T-helper 2 cell treated with Interferon-gamma antibody and Interleukin-4, amounts not matched to agents 5 μg/mL and 100 μg/mL, for 36 hours (primary cell): ENCODE measurements at regions not wholly inside any gene's neighbourhood (a gene's known extent, or its start where the extent isn't known, plus 50 kb on each side); places are given as distances from the start of the nearest gene placed in this dataset.
"Not testable (repeated sequence)": the region's sequence is repeated elsewhere in the genome, so short reads cannot be mapped to it uniquely, and the experiment has no call there.

Source experiments
- DNase-seq: peaks from one replicate; pipeline ENCODE4 v3.0.0; 2021; ENCODE audit warnings: low spot score
- H3K27ac Mint-ChIP-seq: one replicate; pipeline ENCODE4 v1.8.0; 2021; ENCODE audit warnings: mild to moderate bottlenecking, mixed read lengths
- H3K27me3 Mint-ChIP-seq: one replicate; pipeline ENCODE4 v1.8.0; 2021; ENCODE audit warnings: low read depth, mixed read lengths
- H3K36me3 Mint-ChIP-seq: one replicate; pipeline ENCODE4 v1.8.0; 2021; ENCODE audit warnings: low read depth, mixed read lengths
- H3K4me1 Mint-ChIP-seq: one replicate; pipeline ENCODE4 v1.8.0; 2021; ENCODE audit warnings: low read depth, mixed read lengths
- H3K4me3 Mint-ChIP-seq: one replicate; pipeline ENCODE4 v1.8.0; 2022; ENCODE audit warnings: mild to moderate bottlenecking, moderate library complexity, mixed read lengths
- H3K9me3 Mint-ChIP-seq: one replicate; pipeline ENCODE4 v1.8.0; 2021; ENCODE audit warnings: mixed read lengths

GRCh38 chr10:8158193-8159071 lies 103.9 kb downstream of the GATA3 start:
- peaks cover 6% of the 10 kb centered on the region for H3K9me3 Mint-ChIP-seq
- H3K4me3 Mint-ChIP-seq = no peak overlapping the region
- no peak overlapping the region for H3K27ac Mint-ChIP-seq
- peaks cover 2% of the 10 kb centered on the region for H3K36me3 Mint-ChIP-seq
- no peak for DNase-seq
- H3K4me1 Mint-ChIP-seq = peaks cover 17% of the 10 kb centered on the region
- no peaks in the 10 kb centered on the region for H3K27me3 Mint-ChIP-seq

DNA sequence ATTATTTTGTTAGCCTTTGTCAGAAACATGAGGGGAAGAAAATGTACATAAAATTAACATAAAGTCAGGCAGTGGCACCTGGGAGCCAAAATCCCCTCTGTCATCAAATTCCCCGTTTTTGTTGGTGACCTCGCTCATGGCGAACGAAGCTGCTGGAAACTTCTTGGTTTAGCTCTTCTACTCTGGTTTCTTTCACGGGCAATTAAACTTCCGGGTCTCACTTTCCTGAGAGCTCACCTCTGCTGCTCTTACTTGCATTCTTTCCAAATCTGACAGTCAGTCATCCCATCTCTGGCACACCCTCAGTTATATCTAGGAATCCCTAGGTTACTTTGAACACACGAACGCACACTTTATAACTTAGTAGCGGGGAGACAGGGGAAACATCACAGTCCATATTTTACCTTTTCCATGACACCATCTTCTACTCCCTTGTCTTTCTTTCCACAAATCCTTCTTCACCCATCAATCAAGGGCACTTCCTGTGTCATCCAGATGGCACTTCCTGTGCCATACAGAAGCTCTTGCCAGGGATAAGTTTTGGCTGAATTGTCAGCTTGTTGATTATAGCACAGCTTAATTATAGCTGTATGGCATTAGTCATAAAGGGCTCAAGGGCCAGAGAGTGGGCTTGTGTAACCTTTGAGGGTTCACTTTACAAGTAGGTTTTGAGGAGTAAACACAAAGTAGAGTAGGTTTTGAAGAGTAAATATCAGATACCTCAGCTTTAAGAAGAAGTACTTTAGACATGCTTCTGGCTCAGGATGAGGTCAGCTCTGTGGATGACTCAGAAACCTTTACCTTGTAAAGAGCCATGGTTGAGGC lies 105.1 kb downstream of the GATA3 start:
- H3K36me3 Mint-ChIP-seq = peaks cover 2% of the 10 kb centered on the region
- peaks cover 12% of the 10 kb centered on the region for H3K9me3 Mint-ChIP-seq
- peak; percentile 27 for DNase-seq
- no peaks in the 10 kb centered on the region for H3K27me3 Mint-ChIP-seq
- peaks cover 9% of the 10 kb centered on the region for H3K4me1 Mint-ChIP-seq
- H3K4me3 Mint-ChIP-seq = no peak overlapping the region
- no peak overlapping the region for H3K27ac Mint-ChIP-seq

DNA sequence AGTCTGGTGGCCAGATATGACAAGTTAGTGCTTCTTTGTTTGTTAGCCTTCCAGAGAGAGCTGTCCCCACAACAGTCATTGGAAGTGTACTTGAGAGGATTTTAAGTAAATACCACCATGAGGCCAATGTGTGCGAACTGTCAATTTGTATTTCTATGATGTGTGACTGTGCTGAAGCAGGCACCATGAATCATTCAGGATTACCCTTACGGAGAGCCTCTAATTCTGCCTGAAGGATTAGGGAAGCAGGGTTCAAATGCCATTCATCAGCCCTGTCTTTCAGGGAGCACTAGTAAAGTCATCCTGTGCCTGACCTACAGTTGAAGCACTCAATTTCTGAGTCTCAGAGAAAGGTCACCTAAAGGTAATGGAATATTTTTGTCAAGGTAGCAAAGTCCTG lies 109.3 kb downstream of the GATA3 start:
- no peak for DNase-seq
- H3K27me3 Mint-ChIP-seq = no peaks in the 10 kb centered on the region
- no peak overlapping the region for H3K27ac Mint-ChIP-seq
- no peak overlapping the region for H3K4me3 Mint-ChIP-seq
- H3K4me1 Mint-ChIP-seq = peaks cover 9% of the 10 kb centered on the region
- peaks cover 44% of the 10 kb centered on the region for H3K9me3 Mint-ChIP-seq
- H3K36me3 Mint-ChIP-seq = peaks cover 16% of the 10 kb centered on the region

DNA sequence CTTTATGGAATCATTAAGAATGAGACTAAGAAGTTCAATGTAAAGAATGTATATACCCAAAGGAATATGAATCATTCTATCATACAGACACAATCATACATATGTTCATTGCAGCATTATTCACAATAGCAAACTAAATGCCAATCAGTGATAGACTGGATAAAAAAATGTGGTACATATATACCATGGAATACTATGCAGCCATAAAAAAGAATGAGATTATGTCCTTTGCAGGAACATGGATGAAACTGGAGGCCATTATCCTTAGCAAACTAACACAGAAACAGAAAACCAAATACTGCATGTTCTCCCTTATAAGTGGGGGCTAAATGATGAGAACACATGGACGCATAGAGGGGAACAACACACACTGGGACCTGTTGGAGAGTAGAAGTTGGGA lies 110.2 kb downstream of the GATA3 start:
- Mint-ChIP-seq H3K36me3 (peaks cover 21% of the 10 kb centered on the region), H3K9me3 (peaks cover 52% of the 10 kb centered on the region)
- H3K27ac Mint-ChIP-seq, H3K4me3 Mint-ChIP-seq, H3K4me1 Mint-ChIP-seq, DNase-seq, H3K27me3 Mint-ChIP-seq: not testable (repeated sequence)

- no peak for DNase-seq
- no peak overlapping the region for H3K27ac Mint-ChIP-seq
- peaks cover 21% of the 10 kb centered on the region for H3K36me3 Mint-ChIP-seq
- peaks cover 50% of the 10 kb centered on the region for H3K9me3 Mint-ChIP-seq
- no peaks in the 10 kb centered on the region for H3K4me1 Mint-ChIP-seq
- no peak overlapping the region for H3K4me3 Mint-ChIP-seq
- no peaks in the 10 kb centered on the region for H3K27me3 Mint-ChIP-seq
These were observed 114.3 kb downstream of the GATA3 start for GRCh38 chr10:8168836-8169235.

DNA sequence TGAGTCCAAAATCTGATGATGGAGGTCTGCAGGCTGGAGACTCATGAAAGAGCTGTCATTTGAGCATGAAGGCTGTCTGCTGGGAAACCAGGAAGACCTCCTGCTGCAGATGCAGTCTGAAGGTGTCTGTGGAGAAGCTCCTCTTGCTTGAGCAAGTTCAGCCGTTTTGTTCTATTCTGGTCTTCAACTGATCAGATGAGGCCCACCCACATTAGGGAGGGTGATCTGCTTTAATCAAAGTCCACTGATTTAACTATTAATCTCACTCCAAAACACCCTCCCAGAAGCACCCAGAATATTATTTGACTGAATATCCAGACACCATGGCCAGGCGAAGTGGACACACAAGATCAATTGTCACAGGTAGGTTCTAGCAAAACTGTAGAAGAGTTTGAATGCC lies 116.5 kb downstream of the GATA3 start:
- no peak for DNase-seq
- Mint-ChIP-seq H3K4me1 (no peaks in the 10 kb centered on the region), H3K4me3 (no peak overlapping the region), H3K36me3 (peaks cover 14% of the 10 kb centered on the region), H3K9me3 (peaks cover 31% of the 10 kb centered on the region), H3K27ac (no peak overlapping the region), H3K27me3 (no peaks in the 10 kb centered on the region)

GRCh38 chr10:8172604-8173003 lies 118.1 kb downstream of the GATA3 start:
- Mint-ChIP-seq H3K9me3 (peaks cover 27% of the 10 kb centered on the region), H3K4me3 (no peak overlapping the region), H3K27me3 (no peaks in the 10 kb centered on the region), H3K27ac (no peak overlapping the region), H3K36me3 (peaks cover 13% of the 10 kb centered on the region), H3K4me1 (no peaks in the 10 kb centered on the region)
- DNase-seq = no peak

DNA sequence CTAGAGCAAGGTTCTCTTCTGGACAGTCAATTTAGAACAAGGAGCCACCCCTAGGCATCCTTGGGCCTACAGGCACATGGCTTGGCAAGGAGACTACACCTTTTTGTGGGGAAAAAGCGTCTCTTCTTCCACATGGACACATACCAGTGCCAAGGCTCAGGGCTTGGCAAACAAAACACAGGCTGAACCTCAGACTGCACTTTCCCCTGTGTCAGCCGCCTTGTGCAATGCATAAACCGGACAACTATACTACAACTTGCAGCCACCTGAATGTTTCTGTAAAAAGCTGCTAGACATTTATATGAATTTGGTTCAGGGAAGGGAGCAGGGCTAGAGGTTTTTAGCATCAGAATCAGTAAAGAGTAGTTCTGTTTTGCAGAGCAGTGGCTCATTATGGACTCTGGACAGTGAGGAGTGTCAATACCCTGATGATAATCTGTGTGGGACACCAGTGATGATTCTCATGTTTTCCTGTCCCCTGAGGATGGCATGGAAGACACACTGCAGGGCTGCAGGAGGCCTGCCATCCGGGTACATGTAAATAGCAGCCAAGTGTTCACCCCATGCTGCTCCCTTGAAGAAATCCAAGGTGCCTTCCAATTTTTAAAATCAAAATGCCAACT lies 118.9 kb downstream of the GATA3 start:
- H3K36me3 Mint-ChIP-seq = peaks cover 11% of the 10 kb centered on the region
- H3K27ac Mint-ChIP-seq = no peak overlapping the region
- H3K4me1 Mint-ChIP-seq = no peaks in the 10 kb centered on the region
- H3K27me3 Mint-ChIP-seq = no peaks in the 10 kb centered on the region
- peaks cover 20% of the 10 kb centered on the region for H3K9me3 Mint-ChIP-seq
- no peak overlapping the region for H3K4me3 Mint-ChIP-seq
- DNase-seq = no peak

DNA sequence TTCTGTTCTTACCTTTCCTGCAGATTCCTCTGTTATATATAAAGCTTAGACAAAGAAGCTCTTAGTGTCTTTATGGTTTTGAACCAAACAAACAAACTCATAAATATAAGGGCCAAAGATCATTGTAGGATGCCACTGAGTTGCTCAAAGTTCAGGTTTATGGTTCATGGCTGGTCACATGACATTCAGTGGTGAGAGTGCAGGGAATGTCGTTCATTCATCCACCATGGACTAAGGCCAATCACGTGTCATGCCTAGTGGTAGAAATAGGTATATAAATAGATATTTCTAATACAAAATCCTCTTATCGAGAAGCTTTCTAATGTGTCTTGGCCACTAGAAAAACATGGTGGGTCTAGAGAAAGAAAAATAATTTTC lies 119.4 kb downstream of the GATA3 start:
- Mint-ChIP-seq H3K4me3 (no peak overlapping the region), H3K36me3 (peaks cover 7% of the 10 kb centered on the region), H3K9me3 (peaks cover 15% of the 10 kb centered on the region), H3K27ac (no peak overlapping the region), H3K4me1 (no peaks in the 10 kb centered on the region), H3K27me3 (no peaks in the 10 kb centered on the region)
- no peak for DNase-seq

GRCh38 chr10:8174762-8175161 lies 120.3 kb downstream of the GATA3 start:
- Mint-ChIP-seq H3K36me3 (peaks cover 2% of the 10 kb centered on the region), H3K27me3 (no peaks in the 10 kb centered on the region), H3K4me1 (no peaks in the 10 kb centered on the region), H3K4me3 (no peak overlapping the region), H3K27ac (no peak overlapping the region), H3K9me3 (peaks cover 7% of the 10 kb centered on the region)
- no peak for DNase-seq

- DNase-seq, H3K27me3 Mint-ChIP-seq, H3K9me3 Mint-ChIP-seq, H3K4me3 Mint-ChIP-seq, H3K27ac Mint-ChIP-seq, H3K36me3 Mint-ChIP-seq, H3K4me1 Mint-ChIP-seq: not testable (repeated sequence)
These were observed 123.0 kb downstream of the GATA3 start for GRCh38 chr10:8177526-8177925.

GRCh38 chr10:8179773-8180172 lies 125.3 kb downstream of the GATA3 start:
- DNase-seq, H3K36me3 Mint-ChIP-seq, H3K27me3 Mint-ChIP-seq, H3K9me3 Mint-ChIP-seq, H3K4me3 Mint-ChIP-seq, H3K27ac Mint-ChIP-seq: not testable (repeated sequence)
- H3K4me1 Mint-ChIP-seq = peaks cover 16% of the 10 kb centered on the region

- no peak overlapping the region for H3K27ac Mint-ChIP-seq
- no peak for DNase-seq
- H3K4me3 Mint-ChIP-seq = no peak overlapping the region
- H3K4me1 Mint-ChIP-seq = peaks cover 16% of the 10 kb centered on the region
- H3K27me3 Mint-ChIP-seq = no peaks in the 10 kb centered on the region
- H3K36me3 Mint-ChIP-seq = peaks cover 3% of the 10 kb centered on the region
- peaks cover 4% of the 10 kb centered on the region for H3K9me3 Mint-ChIP-seq
These were observed 126.0 kb downstream of the GATA3 start for GRCh38 chr10:8180360-8181109.
